HG03432 (cell line): ENCODE measurements at regions not wholly inside any gene's neighbourhood (a gene's known extent, or its start where the extent isn't known, plus 50 kb on each side); places are given as distances from the start of the nearest gene placed in this dataset.

ENCODE experiments used
- ATAC-seq: cut with Tn5 transposase; IDR thresholded peaks from one replicate; pipeline ENCODE4 v1.9.1; 2021; ENCODE audit warnings: mild to moderate bottlenecking, moderate library complexity; ENCODE audit not compliant: unreplicated experiment

DNA sequence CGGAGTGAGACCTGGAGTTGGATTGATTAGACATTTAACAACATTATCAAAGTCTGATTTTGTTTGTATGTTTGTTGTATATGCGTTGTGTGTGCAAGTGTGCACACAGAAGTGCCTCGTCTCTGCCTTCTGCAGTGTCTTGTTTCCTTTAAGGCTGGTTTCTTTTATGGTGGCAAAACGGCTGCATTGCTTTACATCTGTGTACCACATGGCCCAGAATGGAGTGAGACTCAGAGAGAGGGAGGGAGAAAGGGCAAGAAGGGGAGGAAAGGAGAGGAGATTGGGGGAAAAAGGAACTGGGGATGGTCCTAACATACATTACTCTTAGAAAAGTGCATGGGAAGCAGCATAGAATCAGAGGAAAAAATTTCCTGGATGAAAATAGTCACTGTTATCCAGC, 99.7 kb upstream of the WLS start:
- no peak for ATAC-seq

DNA sequence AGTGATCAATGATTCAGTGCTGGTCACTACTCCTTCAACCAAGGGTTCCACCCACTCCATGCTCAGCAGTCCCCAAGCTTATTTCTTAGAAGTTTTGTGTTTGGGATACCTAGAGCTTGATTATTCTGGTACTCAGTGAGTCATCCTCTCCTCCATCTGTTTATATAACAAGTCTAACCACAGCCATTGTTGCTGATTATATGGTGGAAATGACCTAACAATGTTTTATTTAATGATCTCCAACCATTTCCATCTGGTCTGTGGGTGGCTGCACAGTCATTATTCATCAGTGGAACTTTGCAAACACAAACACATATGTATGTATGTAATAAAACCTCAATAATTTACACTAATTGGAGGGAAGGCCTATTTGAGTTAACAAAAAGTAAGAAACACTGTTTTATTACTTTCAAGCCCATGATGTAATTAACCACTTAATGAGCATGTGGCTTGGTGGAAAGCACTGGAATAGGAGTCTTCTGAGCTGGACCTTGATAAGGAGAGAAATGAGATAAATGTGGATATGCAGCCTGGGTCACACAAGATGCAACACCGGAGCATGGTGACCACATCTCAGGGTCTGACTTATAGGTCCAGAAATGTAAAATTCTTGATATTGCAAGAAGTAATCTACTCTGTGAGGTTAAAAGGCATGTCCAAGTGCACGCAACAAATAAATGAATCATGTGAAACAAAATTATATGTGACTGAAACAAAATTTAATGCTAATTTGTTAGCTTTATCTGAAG, 99.0 kb upstream of the WLS start:
- ATAC-seq = no peak

DNA sequence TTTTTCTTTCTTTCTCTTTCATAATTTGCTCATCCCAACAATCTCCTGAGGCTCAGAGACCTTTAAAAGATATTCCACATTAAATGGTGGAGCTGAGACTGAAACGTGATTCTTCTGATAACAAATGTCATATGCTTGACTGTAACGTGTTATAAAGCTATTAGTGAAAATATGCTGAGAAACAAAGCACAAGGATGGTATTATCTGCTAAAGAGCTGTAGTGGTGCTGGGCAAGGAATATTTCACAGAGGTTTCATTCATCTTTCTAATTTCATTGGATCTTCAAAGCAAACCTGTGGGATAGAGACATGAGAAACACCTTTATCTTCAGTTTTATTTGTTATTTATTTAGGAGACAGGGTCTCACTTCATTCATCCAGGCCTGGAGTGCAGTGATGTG, 98.1 kb upstream of the WLS start:
- no peak for ATAC-seq

DNA sequence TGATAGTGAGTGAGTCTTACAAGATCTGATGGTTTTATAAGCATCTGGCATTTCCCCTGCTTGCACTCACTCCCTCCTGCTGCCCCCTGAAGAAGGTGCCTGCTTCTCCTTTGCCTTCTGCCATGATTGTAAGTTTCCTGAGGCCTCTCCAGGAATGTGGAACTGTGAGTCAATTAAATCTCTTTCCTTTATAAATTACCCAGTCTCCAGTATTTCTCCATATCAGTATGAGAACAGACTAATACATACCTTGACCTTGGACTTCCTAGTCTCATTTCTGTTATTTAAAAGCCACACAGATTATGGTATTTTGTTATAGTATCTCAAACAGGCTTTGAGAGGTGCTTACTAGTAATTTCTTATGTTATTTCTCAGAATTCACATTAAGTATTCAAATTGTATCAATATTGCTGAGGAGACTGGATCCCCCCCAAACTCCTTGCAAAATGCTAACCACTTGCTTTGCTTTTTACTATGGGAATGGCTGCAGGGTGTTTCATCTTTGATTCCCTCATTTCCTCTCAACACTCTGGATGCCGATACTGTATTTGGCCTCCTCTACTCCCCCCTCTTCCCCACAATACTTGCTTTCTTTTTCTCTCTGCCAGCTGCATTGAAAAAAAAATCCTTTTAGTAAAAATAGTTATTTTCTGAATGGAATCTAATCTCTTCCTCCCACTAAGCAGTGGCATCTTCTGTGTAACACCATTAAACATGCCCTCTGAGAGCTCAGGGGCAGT, 96.9 kb upstream of the WLS start:
- ATAC-seq = no peak

DNA sequence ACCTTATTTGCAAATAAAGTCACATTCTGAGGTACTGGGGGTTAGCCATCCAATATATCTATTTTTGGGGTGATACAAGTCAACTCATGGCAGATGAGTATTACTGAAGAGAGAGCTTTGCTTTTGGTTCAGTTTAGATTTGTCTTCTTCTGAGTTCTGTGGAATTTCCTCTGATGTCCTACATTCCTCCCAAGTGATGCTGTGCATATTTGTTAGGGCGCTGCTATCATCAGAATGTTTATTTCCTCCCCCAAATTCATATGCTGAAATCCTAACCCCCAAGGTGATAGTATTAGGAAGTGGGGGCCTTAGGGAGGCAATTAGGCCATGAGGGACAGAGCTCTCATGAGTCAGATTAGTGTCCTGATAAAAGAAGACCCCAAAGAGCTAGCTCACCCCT, 96.2 kb upstream of the WLS start:
- no peak for ATAC-seq

DNA sequence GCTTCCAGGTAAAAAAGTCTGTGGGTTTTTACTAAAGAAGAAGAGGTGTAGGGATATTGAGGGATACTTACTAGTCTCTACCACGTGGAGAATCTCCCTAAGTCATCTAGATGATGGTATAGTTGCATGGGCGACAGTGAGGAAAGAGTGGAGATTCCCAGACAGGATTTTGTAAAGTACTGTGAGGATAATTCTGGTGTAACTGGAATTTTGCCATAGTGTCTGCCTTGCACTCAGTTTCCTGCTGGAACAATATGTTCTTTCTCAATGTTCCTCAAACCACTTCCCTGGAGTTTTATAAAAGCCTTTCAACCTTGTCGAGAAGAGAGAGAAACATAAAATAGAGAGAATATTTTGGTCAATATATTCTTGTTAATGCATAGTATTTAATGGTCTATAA, 95.1 kb upstream of the WLS start:
- ATAC-seq = no peak

DNA sequence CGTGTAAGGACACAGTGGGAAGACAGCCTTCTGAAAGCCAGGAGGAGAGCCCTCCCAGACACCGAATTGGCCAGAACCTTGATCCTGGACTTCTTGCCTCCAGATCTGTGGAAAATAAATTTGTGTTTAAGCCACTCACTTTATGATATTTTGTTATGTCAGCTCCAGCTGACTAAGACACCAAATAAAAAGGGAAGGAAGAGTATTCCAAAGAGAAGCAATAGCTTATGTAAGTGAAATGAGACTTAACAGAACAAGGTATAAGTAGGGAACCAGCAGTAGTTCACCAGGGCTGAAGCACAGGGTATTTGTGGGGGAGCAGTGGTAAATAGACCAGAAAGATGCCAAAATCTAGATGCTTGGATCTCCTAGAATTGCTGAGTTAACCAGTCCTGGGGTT, 94.2 kb upstream of the WLS start:
- no peak for ATAC-seq

DNA sequence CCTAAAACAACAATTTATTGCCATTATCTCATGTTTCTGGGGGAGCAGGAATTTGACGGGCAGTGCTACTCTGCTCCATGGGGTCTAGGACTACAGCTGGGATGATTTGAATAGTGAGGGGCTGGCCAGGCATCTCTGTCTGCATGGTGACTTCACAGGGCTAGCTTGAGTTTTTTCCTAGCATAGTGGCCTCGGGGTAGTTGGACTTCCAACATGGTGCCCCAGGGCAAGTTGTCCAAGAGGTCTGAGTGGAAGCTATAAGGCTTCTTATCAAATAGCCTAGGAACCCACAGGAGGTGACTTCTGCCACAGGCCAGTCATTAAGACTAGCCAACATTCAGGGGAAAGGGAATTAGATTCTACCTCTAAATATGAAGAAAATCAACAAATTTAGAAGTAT, 92.0 kb upstream of the WLS start:
- ATAC-seq = no peak

DNA sequence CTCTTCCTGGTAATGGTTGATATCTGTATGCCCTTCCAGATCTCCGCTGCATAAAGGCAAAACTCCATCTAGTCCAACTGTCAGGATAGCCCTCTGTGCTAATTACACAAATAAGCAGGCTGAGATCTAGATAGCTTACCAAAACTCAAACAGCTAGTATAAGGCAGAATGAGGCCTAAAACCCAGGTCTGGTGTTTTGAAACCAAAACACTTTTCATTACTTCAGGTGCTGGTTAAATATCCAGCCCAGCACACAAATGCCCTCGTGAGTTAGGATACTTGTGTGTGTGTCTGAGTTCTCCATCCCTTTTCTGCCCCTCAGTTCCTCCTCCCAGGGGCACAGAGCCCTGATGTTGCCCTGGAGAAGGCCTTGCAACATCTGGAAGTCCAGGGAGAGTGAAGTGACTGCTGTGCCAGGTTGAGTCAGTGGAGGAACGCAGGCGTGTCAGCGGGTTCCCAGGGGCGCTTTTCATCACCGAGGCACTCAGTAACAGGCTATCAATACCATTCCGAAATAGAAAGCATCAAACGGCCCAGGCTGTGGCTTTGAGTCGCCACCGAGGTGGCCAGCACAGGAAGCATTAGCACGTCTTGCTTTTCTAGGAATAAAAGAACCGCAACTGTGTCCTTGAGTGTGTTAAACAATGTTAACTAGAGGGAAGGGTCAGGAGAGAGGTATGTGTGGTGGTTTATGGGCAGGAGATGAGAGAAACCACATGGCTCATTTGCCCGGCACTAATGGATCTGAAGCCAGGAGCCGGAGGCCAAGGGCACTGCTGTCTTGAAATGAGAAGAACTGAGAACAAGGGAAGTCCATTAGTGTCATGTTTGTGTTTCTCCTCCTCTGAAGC, 90.7 kb upstream of the WLS start:
- ATAC-seq = no peak

DNA sequence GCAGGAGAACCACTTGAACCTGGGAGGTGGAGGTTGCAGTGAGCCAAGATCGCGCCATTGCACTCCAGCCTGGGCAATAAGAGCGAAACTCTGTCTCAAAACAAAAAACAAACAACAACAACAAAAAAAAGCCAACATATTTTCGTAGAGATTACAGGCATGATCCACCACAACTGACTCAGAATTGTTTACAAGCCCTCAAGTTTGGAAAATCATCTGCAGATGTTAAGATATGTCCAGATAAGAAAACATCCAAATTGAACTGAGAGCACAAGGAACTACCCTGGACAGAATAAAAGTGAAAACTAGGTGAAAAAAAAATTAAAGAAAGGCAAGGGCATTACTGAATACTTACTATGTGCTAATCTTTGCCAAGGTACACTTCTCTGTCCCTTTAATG, 89.8 kb upstream of the WLS start:
- ATAC-seq = no peak

DNA sequence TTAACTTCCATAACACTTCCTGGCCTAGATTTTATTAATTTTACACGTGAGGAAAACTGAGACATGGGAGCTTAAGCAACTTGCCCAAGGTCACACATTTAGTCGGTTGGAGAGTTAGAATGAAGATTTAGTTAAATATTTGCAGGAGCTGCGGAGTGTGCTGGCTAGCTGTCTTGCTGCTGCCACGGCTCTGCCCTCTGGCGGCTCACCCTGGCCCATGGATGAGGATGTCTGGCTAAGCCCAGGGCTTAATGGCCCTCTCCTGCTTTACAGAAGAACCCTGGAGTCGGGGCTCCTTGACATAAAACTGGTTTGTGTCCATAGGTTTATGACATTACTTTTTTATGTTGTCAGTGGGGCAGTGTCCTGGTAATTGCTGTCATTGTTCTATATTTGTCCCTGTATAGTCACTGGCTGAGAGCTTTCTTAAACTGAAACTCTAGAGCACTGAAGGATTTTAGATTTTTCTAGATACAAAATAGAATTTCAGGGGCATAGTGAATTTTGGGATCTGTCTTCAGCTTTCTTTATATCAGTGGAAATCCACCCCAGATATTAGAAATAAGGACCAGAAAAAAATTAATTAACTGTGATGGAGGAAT, 88.9 kb upstream of the WLS start:
- no peak for ATAC-seq

DNA sequence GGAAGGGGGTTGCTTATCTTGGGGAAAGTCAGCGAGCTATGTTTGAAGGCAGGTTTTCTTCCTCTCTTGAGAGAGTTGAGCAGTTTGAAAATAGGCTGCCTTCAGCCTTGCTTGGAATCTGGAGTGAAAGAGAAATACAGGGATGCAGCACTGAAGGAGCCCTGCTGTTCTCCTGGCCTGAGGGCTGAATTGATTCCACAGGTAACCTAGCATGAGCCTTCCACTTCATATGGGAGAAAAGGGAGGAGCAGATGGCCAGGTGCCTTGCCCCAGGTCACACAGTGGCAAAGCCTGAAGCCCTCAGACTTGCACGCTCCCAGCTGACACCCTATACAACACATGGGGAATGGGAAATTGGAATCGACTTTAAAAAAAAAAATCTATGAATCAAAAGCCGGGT, 88.0 kb upstream of the WLS start:
- no peak for ATAC-seq

DNA sequence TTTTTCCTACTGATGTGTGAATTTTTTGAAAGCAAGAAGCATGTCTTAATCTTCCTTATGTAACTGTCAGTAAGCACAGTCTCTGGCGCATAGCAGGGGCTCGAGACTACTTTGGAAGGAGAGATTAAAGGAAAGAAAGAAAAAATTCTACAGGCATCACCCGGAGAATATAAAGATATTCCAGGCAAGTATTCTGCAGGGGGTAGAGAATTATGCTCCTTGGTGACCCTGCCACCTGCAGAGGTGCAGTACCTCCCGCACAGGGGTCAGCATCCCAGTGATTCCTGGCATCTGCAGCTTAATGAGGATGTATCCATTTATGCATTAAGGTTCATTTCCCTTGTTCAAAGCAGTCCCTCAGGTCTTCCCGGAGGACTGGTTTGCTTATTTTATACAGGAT, 87.6 kb upstream of the WLS start:
- no peak for ATAC-seq

DNA sequence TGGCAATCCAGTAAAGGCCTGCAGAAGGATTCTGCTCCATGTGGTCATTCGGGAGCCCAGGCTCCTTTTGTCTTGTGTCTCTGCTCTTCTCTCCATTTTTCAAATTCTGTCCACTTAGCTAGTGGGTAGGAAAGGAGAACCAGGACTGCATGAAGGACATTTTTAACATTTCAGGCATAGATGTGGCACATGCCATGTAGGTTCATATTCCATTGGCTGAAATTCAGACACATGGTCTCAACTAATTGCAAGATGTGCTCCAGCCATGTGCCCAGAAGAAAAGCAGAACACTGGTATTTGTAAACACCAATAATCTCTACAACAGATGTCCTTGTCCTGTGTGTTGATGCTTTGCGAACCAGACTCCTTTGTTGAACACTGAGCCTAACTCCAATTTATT, 85.2 kb upstream of the WLS start:
- no peak for ATAC-seq

DNA sequence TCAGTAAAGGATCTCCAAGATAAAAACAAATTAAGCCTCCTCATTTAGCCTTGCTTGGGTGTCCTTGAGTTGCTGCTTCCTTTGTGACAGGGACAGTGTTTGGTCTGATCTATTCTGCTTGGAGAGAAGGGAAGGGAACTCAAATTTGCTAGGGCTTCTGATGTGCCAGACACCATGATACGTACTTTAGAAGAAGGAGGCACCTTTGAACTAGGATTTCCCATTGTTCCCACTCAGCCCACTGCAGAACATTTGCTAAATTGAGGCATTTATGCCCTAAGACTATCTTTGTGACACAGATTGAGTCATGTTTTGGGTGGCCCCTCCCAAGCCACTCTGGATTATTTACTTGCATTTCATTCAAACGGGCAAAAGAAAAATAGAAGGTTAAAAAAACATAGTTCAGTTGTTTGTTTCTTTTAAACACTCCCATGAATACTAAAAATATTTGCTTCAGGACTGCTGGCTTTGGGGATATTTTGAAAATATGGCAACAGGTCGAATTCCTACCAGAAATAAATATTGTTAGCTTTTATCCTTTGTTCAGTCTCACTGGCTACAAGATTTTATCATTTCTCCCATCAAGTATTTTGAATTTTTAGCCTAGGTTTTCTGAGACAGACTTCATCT, 81.9 kb upstream of the WLS start:
- no peak for ATAC-seq

DNA sequence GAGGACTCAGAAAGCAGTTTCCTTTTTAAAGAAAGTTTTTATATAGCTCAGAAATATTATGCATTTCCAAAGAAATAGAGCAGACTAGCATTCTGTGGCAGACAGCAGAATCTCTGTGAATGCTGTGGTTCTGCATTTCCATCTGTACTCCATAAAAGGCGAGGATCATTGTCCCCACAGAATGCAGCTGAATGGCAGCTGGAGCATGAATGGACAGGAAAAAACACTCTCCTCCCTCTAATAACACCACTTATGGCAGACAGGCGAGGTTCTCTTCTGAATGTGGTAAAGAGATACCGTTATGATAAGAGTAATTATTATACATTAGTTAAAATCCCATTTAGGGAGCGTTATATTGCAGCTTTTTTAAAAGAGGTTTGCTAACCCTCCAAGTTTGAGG, 81.4 kb upstream of the WLS start:
- ATAC-seq = no peak

DNA sequence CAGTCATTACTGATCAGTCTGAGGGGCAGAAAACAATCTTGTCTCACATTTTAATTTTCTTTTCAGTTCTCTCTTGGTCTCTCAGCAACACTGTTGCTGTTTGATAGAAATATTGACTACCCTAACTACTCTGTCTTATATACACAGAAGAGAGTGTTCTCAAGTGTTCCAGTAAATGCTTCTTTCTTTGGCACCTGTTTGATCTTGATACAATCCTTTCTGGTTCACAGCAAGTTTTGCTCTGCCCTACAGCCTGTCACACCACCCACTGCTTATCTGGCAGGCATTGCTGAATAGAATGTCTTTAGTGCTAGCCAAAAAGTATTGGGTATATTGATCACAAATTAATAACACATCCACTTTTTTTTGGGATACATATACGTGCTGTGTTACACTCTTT, 75.7 kb upstream of the WLS start:
- no peak for ATAC-seq

DNA sequence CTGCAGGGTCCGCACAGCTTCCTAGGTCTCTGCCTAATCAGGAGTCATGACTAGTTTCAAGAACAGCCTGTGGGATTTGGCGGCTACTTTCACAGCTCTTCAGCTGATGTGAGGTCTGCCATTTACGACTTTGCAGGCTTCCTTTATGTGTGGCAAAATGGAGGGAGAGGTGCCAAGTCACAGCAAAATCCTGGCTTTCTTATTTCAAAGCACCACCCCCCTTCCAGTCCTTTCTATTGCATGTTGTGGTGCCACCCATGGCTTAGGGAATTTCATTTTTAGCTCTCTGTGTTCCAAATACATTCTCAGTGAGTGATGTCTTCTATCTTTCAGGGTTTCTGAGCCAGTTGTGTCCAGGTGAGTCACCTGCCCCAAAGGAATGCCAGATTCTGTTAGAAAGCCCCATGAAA, 75.1 kb upstream of the WLS start:
- no peak for ATAC-seq

DNA sequence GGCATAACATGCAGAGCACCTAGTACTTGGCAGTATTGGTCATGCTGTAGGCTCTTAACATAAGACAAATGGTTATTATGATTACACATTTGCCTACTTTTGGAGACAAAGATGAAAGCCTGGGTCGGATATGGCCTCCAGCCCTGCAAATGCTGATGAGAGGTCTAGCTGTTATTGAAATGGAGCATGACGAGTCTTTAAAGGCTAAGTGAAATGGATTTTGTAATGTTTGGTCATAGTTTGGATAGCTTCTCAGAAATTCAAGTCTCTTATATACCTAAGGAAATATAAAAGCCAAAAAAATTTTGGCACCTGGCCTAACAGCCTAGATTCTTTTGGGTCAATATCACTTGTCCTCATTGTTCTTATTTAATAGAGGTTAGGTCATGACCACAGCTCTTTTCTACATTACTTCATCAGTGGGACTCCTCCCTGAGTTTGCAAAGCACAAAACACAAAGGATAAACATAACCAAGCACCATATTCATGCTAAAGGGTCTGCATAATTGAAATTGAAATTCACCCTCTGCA, 69.2 kb upstream of the WLS start:
- no peak for ATAC-seq

DNA sequence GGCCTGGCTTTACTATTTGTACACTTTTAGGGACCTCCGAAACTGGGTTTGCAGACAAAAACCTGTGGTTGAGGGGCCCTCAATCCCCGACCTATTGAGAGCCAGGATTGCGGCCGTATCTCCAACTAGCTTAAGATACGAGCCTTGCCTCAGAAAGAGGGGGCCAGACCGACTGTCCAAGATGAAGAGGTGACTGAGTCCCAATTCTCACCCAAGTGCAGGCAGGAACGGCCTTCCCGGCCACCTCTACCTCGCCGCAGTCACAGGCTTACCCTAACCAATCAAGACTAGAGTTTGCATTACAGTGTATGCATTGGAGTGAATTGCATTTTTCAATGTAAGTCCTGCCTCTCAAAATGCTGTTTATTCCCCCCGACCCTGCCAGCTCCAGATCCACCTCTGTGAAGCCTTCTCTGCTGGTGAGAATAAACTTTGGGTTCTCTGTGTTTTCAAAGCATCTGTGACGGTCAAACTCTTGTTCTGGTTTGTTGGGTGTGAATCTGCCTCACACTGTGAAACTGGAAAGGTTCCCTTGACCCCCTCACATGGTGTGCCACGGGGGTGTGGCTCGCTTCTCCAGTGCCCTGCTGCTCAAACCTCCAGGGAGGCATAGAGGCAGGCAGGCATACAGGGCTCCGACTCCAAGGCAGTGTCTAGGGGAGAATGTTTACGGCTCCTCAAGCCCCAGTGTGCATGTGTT, 62.2 kb upstream of the WLS start:
- no peak for ATAC-seq
